ENCODE measurements at regions not wholly inside any gene's neighbourhood (a gene's known extent, or its start where the extent isn't known, plus 50 kb on each side); places are given as distances from the start of the nearest gene placed in this dataset.

DNA sequence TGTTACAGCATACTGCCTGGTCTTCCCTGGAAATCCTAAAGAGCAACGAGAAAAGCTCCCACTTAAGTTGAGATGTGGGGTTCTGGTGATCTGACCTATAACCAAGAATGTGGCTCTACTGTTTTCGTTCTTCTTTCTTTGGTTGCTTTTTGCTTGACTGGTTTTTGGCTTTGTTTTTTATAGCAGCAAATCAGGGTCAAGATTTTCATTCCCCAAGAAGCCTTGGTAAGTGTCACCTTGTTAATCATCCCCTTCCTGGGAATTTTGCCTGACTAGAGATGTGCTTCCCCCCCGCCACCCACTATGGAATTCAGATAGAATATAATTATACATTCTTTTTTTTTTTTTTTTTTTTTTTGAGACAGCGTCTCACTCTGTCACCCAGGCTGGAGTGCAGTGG lies 116.7 kb upstream of the FOXN3 start:
- DNase-seq (no peak), ATAC-seq (no peak)
- Histone ChIP-seq H3K27ac (no peak overlapping the region), H3K36me3 (no peaks in the 10 kb centered on the region), H3K27me3 (no peaks in the 10 kb centered on the region), H3K4me1 (peaks cover 0 to 21% (median 6%) of the 10 kb centered on the region in 12 donors), H3K9me3 (no peaks in the 10 kb centered on the region), H3K4me3 (no peak overlapping the region)
- WGBS, 4 donors = 94 to 99% (median 97%) methylated on average over 4 of the region's 4 CpGs
- intact Hi-C loops (cut with DNase I) = no loop called here
- TF ChIP-seq, protein P1, sequence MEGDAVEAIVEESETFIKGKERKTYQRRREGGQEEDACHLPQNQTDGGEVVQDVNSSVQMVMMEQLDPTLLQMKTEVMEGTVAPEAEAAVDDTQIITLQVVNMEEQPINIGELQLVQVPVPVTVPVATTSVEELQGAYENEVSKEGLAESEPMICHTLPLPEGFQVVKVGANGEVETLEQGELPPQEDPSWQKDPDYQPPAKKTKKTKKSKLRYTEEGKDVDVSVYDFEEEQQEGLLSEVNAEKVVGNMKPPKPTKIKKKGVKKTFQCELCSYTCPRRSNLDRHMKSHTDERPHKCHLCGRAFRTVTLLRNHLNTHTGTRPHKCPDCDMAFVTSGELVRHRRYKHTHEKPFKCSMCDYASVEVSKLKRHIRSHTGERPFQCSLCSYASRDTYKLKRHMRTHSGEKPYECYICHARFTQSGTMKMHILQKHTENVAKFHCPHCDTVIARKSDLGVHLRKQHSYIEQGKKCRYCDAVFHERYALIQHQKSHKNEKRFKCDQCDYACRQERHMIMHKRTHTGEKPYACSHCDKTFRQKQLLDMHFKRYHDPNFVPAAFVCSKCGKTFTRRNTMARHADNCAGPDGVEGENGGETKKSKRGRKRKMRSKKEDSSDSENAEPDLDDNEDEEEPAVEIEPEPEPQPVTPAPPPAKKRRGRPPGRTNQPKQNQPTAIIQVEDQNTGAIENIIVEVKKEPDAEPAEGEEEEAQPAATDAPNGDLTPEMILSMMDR (IDR thresholded peaks at IDR 0.05) = no peak
- no peak for TF ChIP-seq POLR2A (IDR thresholded peaks at IDR 0.05)

DNA sequence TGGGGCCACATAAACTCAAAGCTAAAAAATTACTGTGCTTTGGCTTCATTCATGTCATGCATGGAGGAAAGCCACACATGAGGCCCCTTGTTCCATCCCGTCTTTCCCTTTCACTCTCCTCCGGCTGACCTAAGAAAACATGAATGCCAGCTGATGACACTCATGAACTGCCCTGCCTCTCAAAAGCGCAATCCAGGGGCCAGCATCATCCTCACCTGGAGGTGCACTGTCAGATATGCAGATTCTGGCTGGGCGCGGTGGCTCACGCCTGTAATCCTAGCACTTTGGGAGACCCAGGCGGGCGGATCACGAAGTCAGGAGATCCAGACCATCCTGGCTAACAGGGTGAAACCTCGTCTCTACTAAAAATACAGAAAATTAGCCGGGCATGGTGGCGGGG lies 116.1 kb upstream of the FOXN3 start:
- H3K4me1 ChIP-seq = peaks cover 0 to 21% (median 6%) of the 10 kb centered on the region in 12 donors
- no peak for DNase-seq

DNA sequence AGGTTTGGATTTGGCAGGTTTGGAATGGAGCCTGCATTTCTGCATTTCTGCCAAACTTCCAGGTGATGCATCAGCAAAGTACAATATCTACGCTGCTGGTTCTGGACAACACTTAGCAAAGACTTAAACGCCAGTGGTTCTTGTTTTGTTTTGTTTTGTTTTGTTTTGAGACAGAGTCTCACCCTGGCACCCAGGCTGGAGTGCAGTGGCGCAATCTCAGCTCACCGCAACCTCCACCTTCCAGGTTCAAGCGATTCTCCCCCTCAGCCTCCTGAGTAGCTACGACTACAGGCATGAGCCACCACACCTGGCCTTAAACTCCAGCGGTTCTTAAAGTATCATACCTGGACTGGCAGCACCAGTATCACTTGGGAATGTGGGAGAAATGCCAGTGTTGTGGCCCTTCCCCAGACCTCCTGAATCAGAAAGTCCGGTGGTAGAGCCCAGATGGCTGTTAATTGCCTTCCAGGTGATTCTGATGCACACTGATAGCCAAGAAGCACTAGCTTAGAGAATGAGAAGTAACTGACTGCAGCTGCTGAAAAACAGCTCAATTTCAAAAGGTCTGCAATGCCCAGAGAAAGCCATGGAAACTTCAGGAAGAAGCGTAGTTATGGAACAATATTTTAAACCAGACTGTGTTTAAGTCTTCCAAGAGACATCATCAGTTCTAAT lies 114.8 kb upstream of the FOXN3 start:
- Histone ChIP-seq H3K4me3 (no peak overlapping the region), H3K27me3 (no peaks in the 10 kb centered on the region), H3K27ac (no peak overlapping the region), H3K4me1 (peaks cover 0 to 21% (median 6%) of the 10 kb centered on the region in 12 donors), H3K36me3 (no peaks in the 10 kb centered on the region), H3K9me3 (peaks cover 0 to 10% (median 0%) of the 10 kb centered on the region in 12 donors)
- WGBS, 4 donors = 86 to 93% (median 89%) methylated on average over 9 of the region's 9 CpGs
- DNase-seq (no peak), ATAC-seq (no peak)
- intact Hi-C loops (cut with DNase I) = no loop called here
- TF ChIP-seq POLR2A (IDR thresholded peaks at IDR 0.05) = no peak
- TF ChIP-seq, protein P1 (IDR thresholded peaks at IDR 0.05) = no peak

More for the DNA sequence above, 116.1 kb upstream of the FOXN3 start:
- Histone ChIP-seq H3K36me3 (no peaks in the 10 kb centered on the region), H3K27ac (no peak overlapping the region), H3K4me3 (no peak overlapping the region), H3K27me3 (no peaks in the 10 kb centered on the region), H3K9me3 (no peaks in the 10 kb centered on the region)
- 89 to 98% (median 97%) methylated on average over 12 of the region's 12 CpGs for WGBS, 4 donors
- no peak for ATAC-seq
- intact Hi-C loops (cut with DNase I) = no loop called here
- TF ChIP-seq POLR2A (IDR thresholded peaks at IDR 0.05) = no peak
- TF ChIP-seq, protein P1 (IDR thresholded peaks at IDR 0.05) = no peak

DNA sequence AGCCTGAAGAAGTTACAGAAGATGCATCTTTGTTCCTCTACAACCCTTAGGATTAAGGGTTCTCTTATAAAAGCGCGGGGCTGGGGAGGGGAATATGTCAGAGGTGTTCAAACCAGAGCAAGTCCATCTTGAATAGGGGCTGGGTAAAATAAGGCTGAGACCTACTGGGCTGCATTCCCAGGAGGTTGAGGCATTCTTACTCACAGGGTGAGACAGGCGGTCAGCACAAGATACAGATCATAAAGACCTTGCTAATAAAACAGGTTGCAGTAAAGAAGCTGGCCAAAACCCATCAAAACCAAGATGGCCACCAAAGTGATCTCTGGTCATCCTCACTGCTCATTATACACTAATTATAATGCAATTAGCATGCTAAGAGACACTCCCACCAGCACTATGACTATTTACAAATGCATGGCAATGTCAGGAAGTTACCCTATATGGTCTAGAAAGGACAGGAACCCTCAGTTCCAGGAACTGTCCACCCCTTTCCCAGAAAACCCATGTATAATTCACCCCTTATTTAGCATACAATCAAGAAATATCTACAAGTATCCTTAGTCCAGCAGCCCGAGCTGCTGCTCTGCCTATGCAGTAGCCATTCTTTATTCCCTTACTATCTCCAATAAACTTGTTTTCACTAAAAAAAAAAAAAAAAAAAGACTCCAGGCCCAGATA lies 108.1 kb upstream of the FOXN3 start:
- 87 to 97% (median 94%) methylated on average over 4 of the region's 4 CpGs for WGBS, 4 donors
- Histone ChIP-seq H3K4me1 (peaks cover 0 to 11% (median 0%) of the 10 kb centered on the region in 12 donors), H3K27me3 (no peaks in the 10 kb centered on the region), H3K4me3 (no peak overlapping the region), H3K36me3 (no peaks in the 10 kb centered on the region), H3K9me3 (peaks cover 0 to 44% (median 13%) of the 10 kb centered on the region in 12 donors), H3K27ac (no peak overlapping the region)
- DNase-seq = no peak
- ATAC-seq = no peak
- intact Hi-C loops (cut with DNase I) = no loop called here
- TF ChIP-seq, protein P1 (IDR thresholded peaks at IDR 0.05) = no peak
- TF ChIP-seq POLR2A (IDR thresholded peaks at IDR 0.05) = no peak

Measured in heart left ventricle (tissue), 16 donors.